ENCODE measurements at regions not wholly inside any gene's neighbourhood (a gene's known extent, or its start where the extent isn't known, plus 50 kb on each side); places are given as distances from the start of the nearest gene placed in this dataset.

DNA sequence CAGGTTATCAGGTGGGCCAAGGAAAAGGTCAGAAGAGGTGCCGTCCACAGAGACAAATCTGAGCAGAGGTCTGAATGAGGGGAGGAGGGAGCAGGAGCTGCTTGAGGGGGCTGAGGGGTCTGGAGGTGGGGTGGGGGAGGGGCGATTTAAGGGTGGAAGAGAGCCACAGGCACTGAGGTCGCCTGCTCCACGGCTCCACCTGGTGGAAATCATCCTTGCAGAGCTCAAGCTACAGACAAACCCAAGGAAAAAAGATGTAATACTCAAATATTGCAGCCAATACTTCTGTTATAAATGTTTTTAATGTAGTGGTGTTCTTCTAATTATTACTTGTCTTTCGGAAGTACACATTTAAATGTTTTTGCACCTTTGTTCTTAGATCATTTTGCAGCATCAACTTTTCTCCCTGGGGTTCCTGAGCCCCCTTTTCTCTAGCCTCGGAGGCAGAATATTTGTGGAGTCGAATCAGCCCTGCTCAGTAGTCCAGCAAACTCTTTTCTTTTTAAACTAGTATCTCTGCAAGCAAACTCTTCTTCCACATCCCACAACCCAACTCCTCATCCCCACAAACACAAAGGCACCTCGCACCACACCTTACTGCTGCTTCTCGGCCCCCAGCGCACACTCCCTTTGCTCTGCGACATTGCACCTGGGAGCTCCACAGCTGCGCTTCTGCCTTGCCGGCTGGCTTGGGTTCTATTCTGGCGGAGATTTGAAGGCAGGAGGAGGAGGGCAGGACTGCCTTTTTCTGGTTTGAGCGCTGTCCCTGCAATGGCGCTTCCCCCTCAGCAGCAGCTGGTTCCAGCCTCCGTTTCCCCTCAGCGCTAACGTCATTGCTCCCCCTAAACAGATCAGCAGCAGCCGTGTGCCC, 51.0 kb upstream of the TFAP2A start:
- no peak overlapping the region for H3K4me3 ChIP-seq
- H3K4me2 ChIP-seq (ENCODE audit: unreplicated experiment) = no peak overlapping the region
- H3K27ac ChIP-seq = no peak overlapping the region
- TF ChIP-seq EZH2 (IDR thresholded peaks at IDR 0.05; ENCODE audit: insufficient read depth, poor library complexity, severe bottlenecking) (no peak), EZH2phosphoT487 (IDR thresholded peaks at IDR 0.05; ENCODE audit: insufficient read depth, low read depth) (no peak)
- H3K9me2 ChIP-seq (ENCODE audit: insufficient read depth) = no peaks in the 10 kb centered on the region
- 42 to 47% methylated on average over 18 to 20 of the region's 20 CpGs for WGBS, 2 experiments (ENCODE audit: low coverage in 1 of 2, low lambda C conversion rate in 2 of 2, missing lambda C conversion rate in 2 of 2)
- H4K20me1 ChIP-seq (ENCODE audit: insufficient read depth) = no peaks in the 10 kb centered on the region
- H3F3A ChIP-seq (ENCODE audit: insufficient read depth) = no peaks in the 10 kb centered on the region
- H3K27me3 ChIP-seq (replicated peaks; ENCODE audit: insufficient read depth) = no peaks in the 10 kb centered on the region
- H3K9me3 ChIP-seq (ENCODE audit: low read depth) = no peaks in the 10 kb centered on the region
- no peak overlapping the region for H3K9ac ChIP-seq
- no peaks in the 10 kb centered on the region for H3K36me3 ChIP-seq (ENCODE audit: low read depth)
- H2AFZ ChIP-seq = no peak overlapping the region
- no peaks in the 10 kb centered on the region for H3K79me2 ChIP-seq (ENCODE audit: insufficient read depth)
- peak; percentile 57 for DNase-seq
- H3K4me1 ChIP-seq (ENCODE audit: insufficient read depth) = no peaks in the 10 kb centered on the region
- in situ Hi-C loops (cut with MboI) = no loop called here
